HG02943 (cell line): ENCODE measurements at regions not wholly inside any gene's neighbourhood (a gene's known extent, or its start where the extent isn't known, plus 50 kb on each side); places are given as distances from the start of the nearest gene placed in this dataset.

Experiments
- ATAC-seq: cut with Tn5 transposase; IDR thresholded peaks from one replicate; pipeline ENCODE4 v1.9.1; 2021; ENCODE audit warnings: mild to moderate bottlenecking, low read depth, moderate library complexity; ENCODE audit not compliant: unreplicated experiment

DNA sequence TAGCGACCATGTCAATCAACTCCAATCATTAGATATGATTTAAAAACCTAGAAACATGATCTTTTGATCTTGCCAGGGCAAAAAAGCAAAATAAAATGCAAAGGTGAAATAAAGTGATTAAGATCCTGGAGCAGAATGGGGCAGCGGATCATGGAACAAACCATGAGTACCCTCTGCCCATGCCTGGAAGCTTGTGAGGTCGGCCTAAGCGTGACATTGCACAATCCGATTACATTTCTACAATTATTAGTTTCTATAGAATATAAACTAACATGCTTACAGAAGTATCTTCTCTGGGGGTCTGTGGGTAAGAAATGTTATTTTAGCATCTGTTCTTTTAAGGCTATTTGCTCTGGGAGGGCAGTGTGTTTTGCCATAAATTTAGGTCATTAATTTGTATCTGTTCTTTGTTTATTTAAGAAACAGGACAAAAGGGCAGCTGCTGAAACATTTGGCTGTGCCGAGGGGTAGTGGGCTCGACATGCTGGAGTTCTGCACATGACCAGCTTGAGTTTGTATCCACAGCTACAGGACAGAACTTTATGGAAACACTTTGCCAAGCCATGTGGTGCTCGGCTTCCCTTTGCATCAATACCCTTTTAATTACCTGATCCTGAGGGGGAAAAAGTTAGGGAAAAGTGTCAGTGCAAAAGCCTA, 55.9 kb downstream of the ZBTB18 start:
- ATAC-seq: no peak

DNA sequence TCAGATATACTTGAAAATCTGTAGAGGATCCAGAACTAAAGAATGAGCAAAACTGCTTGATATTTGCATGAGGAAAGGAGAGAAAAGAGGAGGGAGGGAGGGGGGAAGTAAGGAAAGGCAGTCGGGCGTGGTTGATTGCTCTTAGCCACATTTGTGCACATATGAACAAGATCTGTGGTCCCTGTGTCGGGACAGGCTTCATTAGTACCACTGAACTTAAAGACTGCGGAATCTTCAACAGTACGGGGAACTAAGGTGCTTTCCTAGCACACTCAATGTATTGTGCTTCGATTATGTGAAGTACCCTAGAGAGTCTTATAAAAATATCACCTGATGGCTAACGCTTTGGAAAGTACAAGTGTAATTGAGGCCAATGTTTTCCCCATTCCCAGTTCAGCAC, 59.9 kb downstream of the ZBTB18 start:
- no peak for ATAC-seq

DNA sequence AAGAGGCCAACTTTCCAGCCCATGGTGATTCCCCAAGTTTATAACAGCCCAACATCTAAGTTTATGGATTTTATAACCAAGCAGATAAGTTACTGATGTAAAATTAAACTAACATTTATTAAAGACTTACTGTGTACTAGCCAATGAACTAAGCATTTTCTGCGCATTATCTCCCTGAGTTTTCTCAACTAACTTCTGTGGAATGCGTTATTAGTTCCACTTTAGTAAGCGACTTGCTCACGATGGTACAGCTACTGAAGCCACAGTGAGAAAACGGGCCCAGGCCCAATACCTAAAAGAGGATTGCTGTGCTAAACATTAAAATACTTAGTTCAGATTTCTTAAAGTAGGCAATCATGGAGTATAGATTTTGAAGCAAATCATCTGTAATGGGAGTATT, 61.0 kb downstream of the ZBTB18 start:
- no peak for ATAC-seq

DNA sequence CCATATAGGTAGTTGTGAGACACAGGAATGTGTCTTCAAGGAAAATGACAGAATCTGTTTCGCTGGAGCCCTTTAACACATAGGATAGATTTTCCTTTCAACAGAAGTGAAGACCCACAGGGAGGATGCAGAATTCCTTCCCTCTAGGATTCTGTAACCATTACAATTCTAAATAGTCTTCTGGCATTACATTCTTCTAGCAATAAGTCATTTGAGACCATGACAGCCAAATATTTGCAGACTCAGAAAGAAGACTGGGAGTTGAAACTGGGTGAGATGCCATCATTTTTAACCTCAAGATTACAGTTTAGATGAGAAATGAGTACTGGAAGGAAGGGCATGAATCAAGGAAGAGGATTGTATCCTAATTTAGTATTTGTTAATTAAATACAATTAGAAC, 61.6 kb downstream of the ZBTB18 start:
- ATAC-seq: no peak

DNA sequence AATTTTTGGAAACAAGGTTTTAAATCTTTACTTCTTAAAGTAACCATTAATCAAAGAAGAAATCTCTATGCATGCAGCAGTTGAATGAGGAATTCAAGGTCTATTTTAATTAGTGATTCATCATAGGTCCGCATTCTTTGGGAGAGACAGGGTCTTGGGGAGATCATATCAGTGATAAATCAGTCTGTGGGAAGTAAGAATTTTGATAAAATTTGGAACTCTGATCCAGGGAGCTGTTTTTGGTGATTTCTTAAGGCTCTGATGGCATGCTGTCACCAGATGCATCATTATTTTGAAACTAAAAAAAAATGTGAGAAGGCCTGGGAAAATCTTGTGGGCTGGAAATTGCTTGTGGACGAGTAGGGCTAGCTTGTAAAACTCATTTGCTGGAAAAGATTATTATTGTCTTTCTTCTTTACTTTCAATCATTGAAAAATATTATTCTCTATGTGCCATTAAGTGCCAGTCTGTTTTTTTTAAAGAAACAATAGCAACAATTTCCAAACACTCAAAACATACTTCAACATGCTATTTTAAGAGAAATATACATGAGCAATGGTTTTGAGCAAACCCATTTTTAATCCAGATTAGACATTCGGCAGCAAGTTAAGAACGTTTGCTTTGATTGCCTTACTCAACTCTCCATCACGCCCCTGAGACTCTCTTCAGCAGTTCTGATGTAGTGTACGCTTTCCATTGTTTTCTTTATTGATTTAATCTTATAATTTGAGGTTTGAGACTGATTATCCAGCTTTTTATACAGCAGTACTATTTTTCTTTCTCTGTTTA, 62.6 kb downstream of the ZBTB18 start:
- ATAC-seq: no peak

DNA sequence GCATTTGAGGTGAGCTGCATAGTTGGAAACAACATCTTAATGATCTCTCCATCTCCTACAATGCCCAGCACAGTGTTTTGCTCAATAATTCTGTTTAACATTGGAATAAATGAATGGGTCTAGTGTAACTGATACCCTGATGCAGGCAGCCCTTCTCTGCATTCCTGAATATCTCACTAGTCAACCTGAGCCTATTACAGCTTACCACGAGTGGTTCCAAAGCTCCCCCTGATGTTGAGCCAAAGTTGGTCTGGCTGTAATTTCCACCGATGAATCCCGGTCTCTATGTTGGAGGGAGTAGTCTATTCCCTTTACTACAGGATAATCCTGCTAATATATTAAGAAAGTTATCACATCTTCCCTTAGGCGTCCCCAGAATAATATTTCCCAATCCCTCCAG, 63.8 kb downstream of the ZBTB18 start:
- ATAC-seq: no peak

DNA sequence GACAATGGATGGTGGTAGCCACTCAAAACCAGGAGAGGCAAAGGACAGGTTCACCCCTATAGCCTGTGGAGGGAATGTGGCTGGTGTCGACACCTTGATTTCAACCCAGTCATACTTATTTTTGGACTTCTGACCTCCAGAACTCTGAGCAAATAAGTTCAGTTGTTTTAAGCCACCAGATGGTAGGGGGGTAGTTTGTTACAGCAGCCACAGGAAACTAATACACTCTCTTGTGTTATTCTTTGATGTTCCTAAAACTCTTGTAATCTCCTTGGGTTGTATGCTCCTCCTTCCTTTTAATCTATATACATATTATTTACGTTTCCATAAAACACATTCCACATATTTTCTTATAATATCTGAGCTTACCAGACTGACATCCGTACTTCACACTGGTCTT, 65.9 kb downstream of the ZBTB18 start:
- ATAC-seq: no peak

DNA sequence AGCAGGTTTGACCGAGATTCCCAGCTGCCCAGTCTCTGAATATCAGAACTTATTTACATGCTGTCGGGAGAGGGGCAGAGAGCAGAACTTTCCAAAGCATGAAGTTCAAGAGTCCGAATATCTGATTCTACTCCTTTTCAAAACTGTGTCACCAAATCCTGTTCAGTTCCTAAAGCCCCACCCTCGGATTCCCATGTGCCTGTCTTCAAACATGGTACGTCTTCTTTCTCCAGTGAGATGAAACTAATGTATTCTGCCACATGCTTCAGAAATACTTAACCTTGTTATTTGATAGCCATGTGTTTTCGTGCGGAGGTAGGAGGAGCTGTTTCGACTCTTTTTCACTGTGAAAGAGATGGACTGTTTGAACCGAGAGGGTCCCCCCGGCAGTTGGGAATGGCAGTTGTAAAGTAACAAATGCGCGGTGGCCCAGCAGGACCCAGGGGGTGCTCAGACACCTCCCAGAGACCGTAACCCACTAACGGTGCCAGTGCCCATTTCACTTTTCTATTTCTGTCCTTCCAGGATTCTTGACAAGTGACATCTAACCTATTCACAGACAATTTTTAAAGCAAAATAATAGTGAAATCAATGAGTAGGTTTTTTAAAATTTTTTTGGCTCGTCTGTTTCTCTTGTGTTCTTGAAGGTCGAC, 67.2 kb downstream of the ZBTB18 start:
- ATAC-seq: no peak

DNA sequence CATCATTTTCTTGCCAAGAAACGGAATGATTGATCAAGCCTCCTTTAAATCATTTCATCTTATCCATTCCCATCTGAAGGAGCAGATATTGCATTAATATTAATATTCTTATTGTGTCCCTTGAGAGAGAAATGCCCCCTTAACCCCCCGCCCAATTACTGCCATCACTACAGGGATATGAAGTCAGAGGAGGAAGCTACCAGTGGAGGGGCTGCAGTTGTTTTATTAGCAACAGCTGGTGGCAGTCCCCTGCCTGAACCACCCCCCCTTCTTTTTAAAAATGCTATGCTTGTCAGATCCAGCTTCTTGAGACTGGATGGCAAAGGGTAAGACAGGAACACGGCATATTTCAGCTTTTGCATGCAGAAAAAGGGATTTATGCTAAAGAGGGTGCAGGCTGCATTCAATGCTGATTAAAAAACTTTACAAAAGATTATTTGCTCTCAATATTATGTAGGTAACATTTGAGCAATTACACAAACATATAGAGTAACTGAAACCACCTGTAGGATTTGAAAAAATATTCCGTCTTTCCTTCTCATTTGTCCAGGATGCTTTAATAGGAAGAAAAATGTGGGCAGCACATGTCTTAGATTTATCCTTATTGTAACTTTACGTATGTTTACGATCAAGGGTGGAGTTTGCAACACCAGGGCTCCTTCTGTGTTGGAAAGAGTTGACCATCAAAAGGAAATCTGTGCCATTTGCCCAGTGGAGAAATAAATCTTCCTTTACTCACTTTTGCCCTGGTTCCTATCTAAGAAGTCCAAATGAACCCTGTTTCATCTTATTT, 77.7 kb downstream of the ZBTB18 start:
- no peak for ATAC-seq

DNA sequence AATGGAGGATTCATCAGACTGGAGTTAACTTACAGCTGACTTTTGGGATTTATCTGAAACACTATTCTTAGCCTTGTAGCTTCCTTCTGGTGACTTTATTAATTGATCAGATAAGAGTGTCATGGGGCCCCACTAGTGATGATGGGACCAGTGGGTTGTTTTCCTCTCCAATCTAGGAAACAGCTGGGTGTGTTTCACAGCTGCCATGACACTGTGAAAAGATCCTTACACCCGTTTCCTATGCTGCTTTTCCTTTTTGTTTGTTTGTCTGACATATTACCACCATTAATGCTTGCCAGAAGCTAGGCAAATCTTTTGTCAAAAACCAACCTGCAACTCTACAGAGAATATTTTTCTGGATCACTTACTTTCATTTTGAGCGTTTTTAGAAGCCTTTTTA, 86.2 kb downstream of the ZBTB18 start:
- ATAC-seq: no peak

DNA sequence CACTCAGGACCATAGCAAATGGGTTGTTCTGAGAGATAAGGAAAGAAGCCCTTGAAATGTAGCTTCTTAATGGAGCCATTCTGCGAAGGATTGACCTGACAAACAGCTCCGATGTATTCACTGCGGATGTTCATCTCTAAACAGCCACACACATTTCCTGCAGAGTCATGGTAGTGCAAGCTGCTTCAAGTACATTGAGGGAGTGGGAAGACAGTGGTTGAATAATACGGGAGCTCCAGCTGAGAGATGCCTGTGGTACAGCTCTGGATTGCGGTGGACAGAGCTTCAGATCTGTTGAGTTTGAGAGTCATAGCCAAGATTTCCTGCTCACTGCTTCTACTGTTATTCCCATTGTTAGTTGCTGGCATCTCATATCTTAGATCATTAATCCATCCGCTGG, 86.6 kb downstream of the ZBTB18 start:
- no peak for ATAC-seq

DNA sequence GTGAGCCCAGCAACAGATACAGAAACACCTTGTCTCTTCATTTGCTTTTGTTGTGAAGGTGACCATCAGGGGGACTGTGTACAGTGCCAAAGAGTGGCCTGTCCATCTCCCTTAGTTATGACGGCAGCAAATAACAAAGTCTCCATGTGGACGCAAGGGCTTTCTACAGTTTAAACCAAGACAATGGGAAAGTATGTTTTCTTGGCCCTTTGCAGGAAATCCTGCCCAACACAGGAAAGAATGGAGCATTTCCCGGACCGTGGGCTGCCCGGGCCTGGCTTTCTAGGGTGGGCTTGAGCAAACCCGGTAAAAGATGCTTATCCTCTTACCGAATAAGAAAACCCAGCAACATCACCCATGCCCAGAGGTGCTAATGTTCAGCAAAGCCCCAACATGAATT, 87.3 kb downstream of the ZBTB18 start:
- ATAC-seq: no peak

DNA sequence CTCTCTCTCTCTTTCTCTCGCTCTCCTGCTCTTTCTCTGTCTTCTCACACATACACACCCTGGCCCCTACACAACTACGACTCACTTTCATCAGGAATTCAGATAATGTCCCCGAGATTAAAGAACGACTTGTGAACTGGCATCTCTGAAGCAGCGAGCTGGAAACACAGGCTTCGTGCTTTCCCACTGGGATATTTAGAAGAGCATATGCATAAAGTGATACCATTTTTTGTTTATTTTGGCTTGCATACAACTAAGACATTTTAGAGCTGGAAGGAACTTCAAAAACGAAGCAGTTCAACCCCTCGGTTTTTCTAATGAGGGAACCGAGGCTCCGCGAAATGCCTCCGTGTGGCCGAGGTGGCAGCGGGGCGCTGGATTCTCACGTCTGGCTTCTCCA, 88.6 kb downstream of the ZBTB18 start:
- no peak for ATAC-seq

DNA sequence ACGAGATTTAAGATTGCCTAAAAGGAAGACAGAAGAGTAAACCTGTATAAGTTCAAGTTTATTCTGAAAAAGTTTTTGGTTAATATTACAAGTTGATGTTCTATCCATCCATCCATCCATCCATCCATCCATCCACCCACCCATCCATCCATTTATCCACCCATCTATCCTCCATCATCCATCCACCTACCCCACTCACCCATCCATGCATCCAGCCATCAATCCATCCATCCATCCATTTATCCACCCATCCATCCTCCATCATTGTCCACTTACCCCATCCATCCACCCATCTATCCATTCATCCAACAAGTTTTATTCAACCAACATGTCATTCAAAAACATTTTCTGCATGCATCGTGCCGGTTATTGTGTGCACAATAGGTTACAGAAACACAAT, 89.3 kb downstream of the ZBTB18 start:
- ATAC-seq: no peak

DNA sequence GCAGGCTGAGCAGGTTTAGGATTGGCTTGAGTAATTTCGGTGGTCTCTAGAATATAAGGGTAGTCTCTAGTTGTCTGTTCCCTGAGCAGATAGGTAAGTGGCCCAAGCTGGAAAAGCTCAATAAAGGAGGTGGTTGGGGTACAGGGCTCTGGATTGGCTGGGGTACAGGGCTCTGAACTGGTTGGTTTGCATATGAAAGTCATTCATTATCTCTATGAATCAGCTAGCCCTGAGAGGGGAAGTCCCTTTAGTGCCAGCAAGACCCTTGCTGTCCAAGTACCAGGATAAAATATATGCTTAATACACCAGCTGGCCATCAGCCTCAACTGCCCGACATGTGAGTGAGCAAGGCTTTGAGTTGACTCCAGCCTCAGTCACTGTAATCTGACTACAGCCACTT, 93.0 kb downstream of the ZBTB18 start:
- ATAC-seq: no peak

DNA sequence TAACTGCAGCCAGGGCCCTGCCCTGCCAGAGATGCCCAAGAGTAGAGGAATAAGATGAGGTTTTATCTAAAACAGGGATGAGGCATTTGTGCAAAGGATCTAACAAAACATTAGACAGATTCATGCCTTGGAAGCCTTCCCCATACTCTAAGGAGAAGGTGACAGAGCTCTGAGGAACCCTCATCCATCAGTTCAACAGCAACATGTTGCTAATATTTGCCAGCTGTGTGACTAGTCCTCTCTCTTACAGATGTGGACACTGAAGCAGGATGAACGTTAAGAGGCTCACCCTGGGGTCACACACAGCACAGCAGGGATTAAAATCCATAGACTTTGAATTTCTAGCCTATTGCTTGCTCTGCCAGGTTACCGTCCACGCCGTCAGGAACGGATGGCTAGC, 99.0 kb downstream of the ZBTB18 start:
- ATAC-seq: no peak

DNA sequence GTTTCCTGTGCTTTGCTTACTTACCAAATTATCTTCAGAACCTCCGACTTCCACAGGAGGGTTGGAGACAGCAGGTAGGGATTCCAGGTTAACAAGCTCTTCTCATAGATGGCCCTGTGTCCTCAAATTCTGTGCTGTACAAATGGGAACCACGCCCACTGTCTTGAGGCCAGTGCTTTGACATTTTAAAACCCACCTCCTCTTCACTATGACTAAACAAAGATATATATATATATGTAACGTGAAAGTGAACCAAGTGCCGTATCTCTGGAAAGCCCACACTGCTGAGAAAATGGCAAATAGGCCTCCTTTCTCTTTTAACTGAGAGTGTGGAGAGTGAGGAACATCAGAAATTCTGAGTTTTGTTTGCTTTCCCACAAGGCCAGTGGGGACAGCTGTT, 99.6 kb downstream of the ZBTB18 start:
- no peak for ATAC-seq

DNA sequence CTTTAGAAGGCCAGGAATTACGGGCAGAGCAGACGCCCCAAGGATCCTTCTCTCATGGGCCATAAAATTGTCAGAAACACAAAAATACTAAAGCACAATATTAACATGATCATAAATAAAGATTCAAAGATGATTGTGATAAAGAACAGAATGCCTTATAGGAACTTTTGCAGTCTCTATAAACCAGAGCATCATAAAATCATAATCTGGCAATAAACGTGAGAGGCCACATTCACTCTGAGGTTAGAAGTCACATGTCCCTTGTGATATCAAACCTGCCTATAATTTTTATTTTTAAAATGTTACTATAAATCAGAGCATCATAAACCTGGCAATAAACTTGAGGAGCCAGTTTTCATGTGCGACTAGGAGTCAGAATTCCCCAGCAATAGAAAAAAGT, 100.5 kb downstream of the ZBTB18 start:
- no peak for ATAC-seq

DNA sequence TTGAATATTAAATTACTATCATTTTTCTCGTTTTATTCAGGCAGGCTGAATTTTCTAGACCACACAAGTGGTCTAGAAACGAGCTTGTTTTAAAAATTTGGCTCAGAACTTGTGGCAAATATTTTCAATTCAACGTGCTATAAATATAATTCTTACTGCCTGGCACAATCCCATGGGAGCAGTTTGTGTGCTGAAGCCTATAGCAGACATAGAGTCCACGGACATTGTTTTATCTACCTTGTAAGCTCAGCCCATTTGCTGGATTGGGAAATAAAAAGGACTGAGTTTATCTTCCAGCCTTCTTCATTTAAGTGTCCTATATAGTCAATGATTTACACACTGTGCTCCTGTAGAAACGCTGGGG, 103.4 kb downstream of the ZBTB18 start:
- no peak for ATAC-seq

DNA sequence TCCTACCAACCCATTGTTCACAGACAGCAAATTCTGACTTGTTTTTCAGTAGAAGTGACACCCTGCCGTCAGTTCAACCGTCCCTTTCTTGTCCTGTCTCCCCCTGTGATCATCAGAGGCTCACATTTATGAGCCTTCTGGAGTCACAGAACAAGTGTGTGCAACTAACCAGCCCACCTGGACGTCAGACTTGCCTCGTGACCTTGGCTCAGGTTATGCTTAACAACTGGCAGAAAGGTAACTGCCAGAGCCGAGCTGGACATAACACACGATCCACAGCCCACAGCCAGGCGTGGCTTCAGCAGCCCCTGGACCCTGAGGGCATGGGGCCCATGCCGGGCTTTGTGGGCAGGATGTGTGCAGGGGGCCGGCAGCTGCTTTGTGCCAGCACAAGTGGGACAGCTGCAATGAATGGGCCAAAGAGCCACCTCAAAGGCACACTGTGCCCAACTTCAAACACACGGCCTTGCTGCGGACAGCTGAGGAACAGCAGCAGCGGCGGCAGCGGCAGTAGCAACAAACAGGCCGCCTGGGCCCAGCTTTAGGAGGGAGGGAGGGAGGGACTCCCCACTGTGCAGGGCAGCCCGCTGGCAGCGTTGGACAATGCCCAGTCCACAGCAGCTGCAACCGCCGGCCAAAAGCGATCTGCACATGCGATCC, 103.9 kb downstream of the ZBTB18 start:
- ATAC-seq: no peak

DNA sequence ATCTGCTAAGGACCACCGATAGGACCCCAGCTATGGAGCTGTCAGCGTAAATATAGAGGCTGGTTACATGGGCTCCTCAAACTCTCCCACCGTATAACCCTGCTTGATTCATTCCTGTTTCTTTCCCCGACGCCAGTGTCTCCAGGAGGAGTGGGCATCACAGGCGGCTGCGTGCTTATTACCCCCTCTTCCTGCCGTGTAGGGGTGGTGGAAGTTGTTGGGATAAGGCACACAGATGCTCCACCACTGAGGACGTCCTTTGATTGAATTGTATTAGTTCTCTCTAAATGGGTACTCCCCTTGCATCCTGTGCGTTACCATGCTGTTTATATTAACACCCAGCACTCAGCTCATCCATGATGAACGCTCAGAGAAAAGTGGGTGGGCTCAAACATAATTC, 104.6 kb downstream of the ZBTB18 start:
- ATAC-seq: no peak
